ENCODE measurements at regions not wholly inside any gene's neighbourhood (a gene's known extent, or its start where the extent isn't known, plus 50 kb on each side); places are given as distances from the start of the nearest gene placed in this dataset.

GRCh38 chr17:36671144-36671543, 69.8 kb downstream of the MRM1 start:
- H3K36me3 ChIP-seq, result no peaks in the 10 kb centered on the region
- no peak for DNase-seq
- H3K27me3 ChIP-seq, result no peaks in the 10 kb centered on the region
- no peaks in the 10 kb centered on the region for H3K9me3 ChIP-seq
- H3K4me3 ChIP-seq (replicated peaks in 1 of 3), result no peak overlapping the region
- no peaks in the 10 kb centered on the region for H3K4me1 ChIP-seq
- intact Hi-C loops (cut with DNase I), result no loop called here
- H3K27ac ChIP-seq, result no peak overlapping the region
- TF ChIP-seq POLR2A (IDR thresholded peaks at IDR 0.05), result no peak
- no peak for TF ChIP-seq CTCF (IDR thresholded peaks at IDR 0.05)
- WGBS, 2 donors, result 73 to 80% methylated on average over 3 of the region's 3 CpGs

- Histone ChIP-seq H3K9me3 (no peaks in the 10 kb centered on the region), H3K4me3 (replicated peaks in 1 of 3) (no peak overlapping the region), H3K4me1 (no peaks in the 10 kb centered on the region), H3K36me3 (no peaks in the 10 kb centered on the region), H3K27ac (no peak overlapping the region), H3K27me3 (no peaks in the 10 kb centered on the region)
- no peak for DNase-seq
- 80 to 84% methylated on average over 7 of the region's 7 CpGs for WGBS, 2 donors
- TF ChIP-seq CTCF (IDR thresholded peaks at IDR 0.05) (no peak), POLR2A (IDR thresholded peaks at IDR 0.05) (no peak)
- intact Hi-C loops (cut with DNase I), result no loop called here
Observed at GRCh38 chr17:36672403-36672918, 71.1 kb downstream of the MRM1 start.

- WGBS, 2 donors, result 90 to 92% methylated on average over 5 of the region's 5 CpGs
- no peaks in the 10 kb centered on the region for H3K9me3 ChIP-seq
- no peak overlapping the region for H3K4me3 ChIP-seq (replicated peaks in 1 of 3)
- H3K4me1 ChIP-seq, result no peaks in the 10 kb centered on the region
- intact Hi-C loops (cut with DNase I), result no loop called here
- TF ChIP-seq CTCF (IDR thresholded peaks at IDR 0.05) (no peak), POLR2A (IDR thresholded peaks at IDR 0.05) (no peak)
- no peak overlapping the region for H3K27ac ChIP-seq
- H3K27me3 ChIP-seq, result no peaks in the 10 kb centered on the region
- H3K36me3 ChIP-seq, result no peaks in the 10 kb centered on the region
- DNase-seq, result no peak
Observed at GRCh38 chr17:36673068-36673467, 71.7 kb downstream of the MRM1 start.

- no peak for TF ChIP-seq POLR2A (IDR thresholded peaks at IDR 0.05)
- TF ChIP-seq CTCF (IDR thresholded peaks at IDR 0.05), result no peak
- no peaks in the 10 kb centered on the region for H3K9me3 ChIP-seq
- 80 to 85% methylated on average over 7 of the region's 7 CpGs for WGBS, 2 donors
- DNase-seq, result no peak
- no peaks in the 10 kb centered on the region for H3K4me1 ChIP-seq
- intact Hi-C loops (cut with DNase I), result no loop called here
- no peaks in the 10 kb centered on the region for H3K27me3 ChIP-seq
- no peak overlapping the region for H3K27ac ChIP-seq
- H3K4me3 ChIP-seq (replicated peaks in 1 of 3), result no peak overlapping the region
- no peaks in the 10 kb centered on the region for H3K36me3 ChIP-seq
Observed at GRCh38 chr17:36673637-36674277, 72.4 kb downstream of the MRM1 start.

GRCh38 chr17:36674278-36674650, 72.9 kb downstream of the MRM1 start:
- WGBS, 2 donors, result 65 to 75% methylated on average over 4 of the region's 4 CpGs
- no peak for DNase-seq
- intact Hi-C loops (cut with DNase I), result no loop called here

More at GRCh38 chr17:36674278-36674650, 72.9 kb downstream of the MRM1 start:
- TF ChIP-seq CTCF (IDR thresholded peaks at IDR 0.05) (no peak), POLR2A (IDR thresholded peaks at IDR 0.05) (no peak)
- H3K4me3 ChIP-seq (replicated peaks in 1 of 3), result no peak overlapping the region
- no peaks in the 10 kb centered on the region for H3K36me3 ChIP-seq
- no peaks in the 10 kb centered on the region for H3K27me3 ChIP-seq
- no peak overlapping the region for H3K27ac ChIP-seq
- no peaks in the 10 kb centered on the region for H3K4me1 ChIP-seq
- H3K9me3 ChIP-seq, result no peaks in the 10 kb centered on the region

Measured in thyroid gland (tissue), 4 donors.